Hepatocyte (in vitro differentiated cells): ENCODE measurements at regions not wholly inside any gene's neighbourhood (a gene's known extent, or its start where the extent isn't known, plus 50 kb on each side); places are given as distances from the start of the nearest gene placed in this dataset.

Experiments
- DNase-seq: peaks from one replicate; pipeline ENCODE4 v3.0.0-alpha.2; 2016; ENCODE audit warnings: low spot score
- H2AFZ ChIP-seq: fragments of 200-600 bp; sonication (generic); 2 replicates; pipeline ENCODE4 v1.6.0; 2016; ENCODE audit warnings: antibody characterized with exemption, mild to moderate bottlenecking
- H3K27ac ChIP-seq: fragments of 200-600 bp; sonication (generic); 2 replicates; pipeline ENCODE4 v1.5.1; 2016; ENCODE audit warnings: mild to moderate bottlenecking
- H3K27me3 ChIP-seq: fragments of 200-600 bp; sonication (generic); 2 replicates; pipeline ENCODE4 v1.6.1; 2016
- H3K36me3 ChIP-seq: fragments of 200-600 bp; sonication (generic); replicated peaks from 2 replicates; pipeline ENCODE4 v1.5.1; 2016; ENCODE audit warnings: low read depth; ENCODE audit not compliant: insufficient read depth
- H3K4me1 ChIP-seq: fragments of 200-600 bp; sonication (generic); 2 replicates; pipeline ENCODE4 v1.5.1; 2016; ENCODE audit warnings: mild to moderate bottlenecking, moderate library complexity; ENCODE audit not compliant: insufficient read depth
- H3K4me2 ChIP-seq: fragments of 200-600 bp; sonication (generic); 2 replicates; pipeline ENCODE4 v1.6.0; 2016
- H3K4me3 ChIP-seq: fragments of 200-600 bp; sonication (generic); 2 replicates; pipeline ENCODE4 v1.5.1; 2016; ENCODE audit warnings: mild to moderate bottlenecking
- H3K79me2 ChIP-seq: fragments of 200-600 bp; sonication (generic); 2 replicates; pipeline ENCODE4 v1.6.0; 2017; ENCODE audit warnings: mild to moderate bottlenecking
- H3K9me2 ChIP-seq: fragments of 200-600 bp; sonication (generic); replicated peaks from 2 replicates; pipeline ENCODE4 v1.6.0; 2017; ENCODE audit warnings: mild to moderate bottlenecking; ENCODE audit not compliant: insufficient read depth
- H3K9me3 ChIP-seq: fragments of 200-600 bp; sonication (generic); 2 replicates; pipeline ENCODE4 v1.5.1; 2016; ENCODE audit warnings: low read depth, mild to moderate bottlenecking
- H4K20me1 ChIP-seq: fragments of 200-600 bp; sonication (generic); 2 replicates; pipeline ENCODE4 v1.6.0; 2016; ENCODE audit warnings: mild to moderate bottlenecking; ENCODE audit not compliant: insufficient read depth, poor library complexity, severe bottlenecking
- CTCF ChIP-seq: fragments of 200-600 bp; sonication (generic); IDR thresholded peaks from 2 replicates; pipeline ENCODE4 v1.5.1; 2016; ENCODE audit warnings: antibody characterized with exemption, mild to moderate bottlenecking; ENCODE audit not compliant: poor library complexity
- EZH2 ChIP-seq: fragments of 200-600 bp; sonication (generic); IDR thresholded peaks from 2 replicates; pipeline ENCODE4 v1.6.1; 2016; ENCODE audit warnings: antibody characterized with exemption, mild to moderate bottlenecking, borderline replicate concordance
- EZH2phosphoT487 ChIP-seq: fragments of 200-600 bp; sonication (generic); IDR thresholded peaks from one replicate; pipeline ENCODE4 v1.6.1; 2018; ENCODE audit warnings: antibody characterized with exemption, mild to moderate bottlenecking, low read depth, moderate library complexity; ENCODE audit not compliant: unreplicated experiment, severe bottlenecking
- WGBS: methylation state at CpG from one replicate; pipeline ENCODE4 v1.1.6; 2016; ENCODE audit warnings: low lambda C conversion rate; ENCODE audit errors: missing lambda C conversion rate; 5-methylcytosine and 5-hydroxymethylcytosine counted together

GRCh38 chr1:186557147-186557777 is 96.3 kb upstream of the PDC start:
- H3K4me3 ChIP-seq = no peak overlapping the region
- WGBS = 89% methylated on average over 1 of the region's 2 CpGs
- H3K4me2 ChIP-seq = no peak overlapping the region
- DNase-seq = no peak
- no peak overlapping the region for H2AFZ ChIP-seq
- no peaks in the 10 kb centered on the region for H3K4me1 ChIP-seq
- H3K9me3 ChIP-seq = no peaks in the 10 kb centered on the region
- H3K27me3 ChIP-seq = no peaks in the 10 kb centered on the region
- no peaks in the 10 kb centered on the region for H3K36me3 ChIP-seq
- no peaks in the 10 kb centered on the region for H3K79me2 ChIP-seq
- H3K27ac ChIP-seq = no peak overlapping the region
- H3K9me2 ChIP-seq = no peaks in the 10 kb centered on the region
- TF ChIP-seq EZH2phosphoT487 = no peak
- TF ChIP-seq EZH2 = no peak
- TF ChIP-seq CTCF = no peak
- H4K20me1 ChIP-seq = no peaks in the 10 kb centered on the region

GRCh38 chr1:186550832-186551231 is 89.9 kb upstream of the PDC start:
- Histone ChIP-seq H3K27ac (no peak overlapping the region), H3K36me3 (no peaks in the 10 kb centered on the region), H3K4me3 (no peak overlapping the region), H4K20me1 (no peaks in the 10 kb centered on the region), H3K79me2 (no peaks in the 10 kb centered on the region), H3K4me1 (no peaks in the 10 kb centered on the region), H3K27me3 (no peaks in the 10 kb centered on the region), H3K9me3 (peaks cover 6% of the 10 kb centered on the region), H3K9me2 (no peaks in the 10 kb centered on the region), H2AFZ (no peak overlapping the region), H3K4me2 (no peak overlapping the region)
- no peak for DNase-seq
- WGBS = 90% methylated on average over 10 of the region's 10 CpGs
- TF ChIP-seq CTCF (no peak), EZH2phosphoT487 (no peak), EZH2 (no peak)

- Histone ChIP-seq H2AFZ (no peak overlapping the region), H3K9me2 (no peaks in the 10 kb centered on the region), H3K4me2 (no peak overlapping the region), H3K79me2 (no peaks in the 10 kb centered on the region), H3K4me3 (no peak overlapping the region), H3K9me3 (no peaks in the 10 kb centered on the region), H3K27ac (no peak overlapping the region), H3K36me3 (no peaks in the 10 kb centered on the region), H3K27me3 (no peaks in the 10 kb centered on the region), H4K20me1 (no peaks in the 10 kb centered on the region), H3K4me1 (peaks cover 2% of the 10 kb centered on the region)
- 94% methylated on average over 8 of the region's 8 CpGs for WGBS
- TF ChIP-seq EZH2phosphoT487 (no peak), EZH2 (no peak), CTCF (no peak)
- DNase-seq = no peak
These were observed 80.1 kb upstream of the PDC start for GRCh38 chr1:186541003-186541402.
